NCI-H128 (cell line): ENCODE measurements at regions not wholly inside any gene's neighbourhood (a gene's known extent, or its start where the extent isn't known, plus 50 kb on each side); places are given as distances from the start of the nearest gene placed in this dataset.
"Not testable (repeated sequence)": the region's sequence is repeated elsewhere in the genome, so short reads cannot be mapped to it uniquely, and the experiment has no call there.

Source experiments
- DNase-seq: peaks from one replicate; lab custom pipeline; 2025; ENCODE audit not compliant: unreplicated experiment; lab: John Stamatoyannopoulos, UW

DNA sequence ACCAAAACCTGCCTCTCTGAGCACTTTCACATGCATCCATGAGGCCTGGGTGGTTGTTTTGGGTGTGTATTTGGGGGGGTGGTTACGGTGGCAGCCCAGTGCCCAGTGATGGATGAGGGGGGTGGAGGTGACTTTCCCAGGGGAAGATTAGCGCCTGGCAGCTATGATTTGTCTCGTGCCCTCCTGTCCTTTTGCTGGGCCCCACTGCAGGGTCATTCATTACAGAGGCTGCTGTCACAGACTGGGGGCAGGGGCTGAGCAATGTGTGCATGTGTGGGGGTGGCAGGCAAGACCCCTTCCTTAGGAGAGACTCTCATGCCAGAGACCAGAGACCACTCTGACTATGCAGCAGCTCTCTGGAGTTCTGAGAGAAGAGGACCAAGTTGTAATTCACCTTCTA, 93.7 kb downstream of the MRM1 start:
- no peak for DNase-seq

DNA sequence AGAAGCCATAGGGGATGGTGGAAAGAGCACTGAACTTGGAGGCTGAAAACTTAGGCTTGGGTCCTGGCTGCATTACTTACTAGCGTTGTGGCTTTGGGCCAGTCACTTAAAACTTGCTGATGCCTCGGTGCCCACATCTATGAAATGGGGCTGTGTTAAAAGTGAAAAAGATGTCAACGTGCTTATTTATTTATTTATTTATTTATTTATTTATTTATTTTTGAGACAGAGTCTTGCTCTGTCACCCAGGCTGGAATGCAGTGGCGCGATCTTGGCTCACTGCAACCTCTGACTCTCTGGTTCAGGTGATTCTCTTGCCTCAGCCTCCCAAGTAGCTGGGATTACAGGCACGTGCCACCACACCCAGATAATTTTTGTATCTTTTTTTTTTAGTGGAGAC, 94.3 kb downstream of the MRM1 start:
- not testable (repeated sequence) for DNase-seq

DNA sequence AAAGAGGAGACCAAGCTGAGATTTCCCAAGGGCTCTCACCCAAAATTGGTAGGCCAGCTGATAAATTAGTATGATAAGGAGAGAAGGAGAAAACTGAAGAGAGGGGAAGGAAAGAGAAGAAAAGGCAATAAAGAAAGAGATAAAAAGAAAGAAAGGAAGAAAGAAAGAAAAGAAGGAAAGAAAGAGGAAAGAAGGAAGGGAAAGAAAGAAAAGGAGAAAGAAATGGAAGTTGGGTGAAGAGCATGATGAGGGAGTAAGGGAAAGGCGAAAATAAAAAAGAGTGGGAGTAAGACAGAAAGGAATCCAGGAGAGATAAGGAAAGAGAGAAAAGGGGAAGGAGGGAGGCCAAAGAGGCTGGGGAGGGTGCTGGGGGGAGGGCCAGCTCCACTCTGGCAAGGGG, 95.4 kb downstream of the MRM1 start:
- DNase-seq: no peak

DNA sequence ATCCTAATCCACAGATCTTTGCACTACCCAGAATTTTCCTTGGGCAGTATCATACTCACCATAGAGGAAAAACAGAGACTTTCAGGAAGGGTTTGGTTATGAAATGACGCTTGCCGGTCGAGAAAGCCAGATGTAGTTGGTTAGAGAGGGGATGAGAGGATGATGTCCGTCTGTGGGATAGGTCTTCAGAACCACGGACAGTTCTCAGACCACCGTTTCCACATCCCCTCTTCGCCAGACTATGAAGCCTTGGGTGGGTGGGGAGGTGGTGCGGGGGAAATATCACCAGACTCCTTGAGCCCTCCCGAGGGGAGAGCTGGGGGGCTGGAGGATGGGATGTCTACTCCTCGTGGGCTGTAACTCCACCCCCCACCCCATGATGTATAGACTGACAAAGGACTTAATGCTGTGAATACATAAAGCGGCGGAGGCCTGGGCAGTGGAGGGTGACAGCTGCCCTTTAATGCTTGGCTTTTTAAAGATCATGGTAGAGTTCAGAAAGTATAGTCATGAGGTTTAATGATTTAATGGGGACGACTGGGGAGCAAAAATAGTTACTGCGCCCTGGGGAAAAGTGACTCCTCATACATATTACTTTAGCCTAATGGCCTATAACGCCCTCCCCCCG, 96.6 kb downstream of the MRM1 start:
- no peak for DNase-seq

DNA sequence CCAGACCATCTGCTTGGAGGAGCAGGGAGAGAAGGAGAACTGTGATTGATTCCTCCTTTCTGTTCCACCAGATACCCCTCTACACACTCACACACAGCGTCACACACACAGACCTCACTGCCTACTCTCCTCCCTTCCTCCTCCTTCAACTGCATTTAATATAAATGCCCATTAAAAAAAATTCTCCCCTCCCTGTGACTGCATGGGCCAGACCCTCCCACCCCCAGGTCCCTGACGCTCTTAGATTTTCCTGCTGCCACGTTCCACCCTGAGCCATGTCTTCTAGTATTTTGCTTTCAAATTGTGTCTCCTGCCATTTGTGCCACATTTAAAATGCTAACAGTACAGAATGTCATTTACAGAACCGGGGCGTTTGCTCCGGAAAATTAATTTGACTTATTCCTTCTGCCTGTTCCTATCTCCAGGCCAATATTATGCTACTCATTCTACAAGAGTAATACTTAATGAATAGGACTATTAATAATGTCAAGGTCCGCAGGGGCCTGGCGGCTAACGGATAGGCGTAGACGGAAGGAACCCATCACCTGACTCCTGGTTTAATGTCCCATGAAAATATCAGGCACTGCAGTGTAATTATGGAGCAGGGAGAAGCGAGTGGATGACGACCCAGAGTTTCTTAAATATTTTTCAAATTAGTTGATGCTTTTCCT, 100.2 kb downstream of the MRM1 start:
- no peak for DNase-seq

DNA sequence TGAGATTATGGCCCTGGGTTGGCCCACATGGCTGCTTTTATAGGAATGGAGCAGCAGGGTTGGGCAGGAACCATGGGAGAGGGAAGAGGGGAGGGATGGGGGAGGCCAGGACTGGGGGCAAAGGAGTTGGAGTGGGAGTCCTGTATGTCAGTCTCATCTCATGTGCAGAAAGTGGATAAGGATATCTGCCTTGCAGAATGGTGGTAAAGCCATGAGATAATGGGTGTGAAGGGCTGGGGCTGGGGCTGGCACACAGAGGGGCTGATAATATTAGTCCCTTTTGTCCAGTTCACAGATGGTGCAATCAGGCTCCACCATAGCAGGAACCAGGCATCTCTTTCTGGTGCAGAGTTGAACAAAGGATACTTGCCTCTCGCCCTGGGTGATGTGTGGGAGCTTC, 101.3 kb downstream of the MRM1 start:
- no peak for DNase-seq

DNA sequence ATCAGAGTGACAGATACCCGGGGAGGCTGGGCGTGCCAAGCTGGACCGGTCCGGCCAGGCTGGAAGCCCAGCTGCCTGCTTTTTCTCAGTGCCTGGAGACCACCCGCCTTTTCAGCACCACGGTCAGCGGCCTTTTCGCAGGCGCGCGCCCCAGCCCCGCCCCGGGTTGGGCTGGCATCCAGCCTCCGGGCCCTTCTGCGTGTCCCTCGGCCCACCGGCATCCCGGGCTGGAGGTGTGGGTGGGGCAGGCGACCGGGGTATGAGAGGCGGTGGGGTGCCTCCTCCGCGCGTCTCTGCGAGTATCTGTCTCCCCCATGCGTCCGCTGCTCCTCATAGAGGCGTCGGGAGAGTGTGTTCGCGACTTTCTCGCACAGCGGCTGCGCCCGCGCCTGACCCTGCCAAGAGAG, 102.5 kb downstream of the MRM1 start:
- no peak for DNase-seq

DNA sequence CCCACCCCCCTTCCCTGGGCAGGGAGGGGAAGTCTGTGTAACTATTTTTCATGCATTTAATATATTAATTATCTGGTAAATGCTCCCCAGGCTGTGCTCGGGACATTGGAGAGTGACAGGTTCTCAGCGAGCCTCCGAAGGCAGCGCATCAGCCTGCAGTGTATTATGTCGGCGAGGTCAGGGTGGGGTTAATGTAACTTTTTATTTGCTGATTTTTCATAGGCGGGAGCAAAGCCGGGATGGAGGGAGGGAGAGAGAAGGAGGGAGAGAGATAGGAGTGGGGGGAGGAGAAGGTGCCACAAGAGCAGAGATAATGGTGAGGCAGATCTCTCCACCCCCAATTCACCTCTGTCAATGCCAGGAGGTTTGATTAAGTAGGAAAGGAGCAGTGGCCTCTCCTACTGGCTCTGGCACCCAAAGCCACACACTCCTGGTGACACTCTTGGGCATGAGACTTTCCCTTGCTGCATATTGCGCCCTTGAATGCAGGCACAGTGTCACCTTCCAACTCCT, 104.0 kb downstream of the MRM1 start:
- no peak for DNase-seq

DNA sequence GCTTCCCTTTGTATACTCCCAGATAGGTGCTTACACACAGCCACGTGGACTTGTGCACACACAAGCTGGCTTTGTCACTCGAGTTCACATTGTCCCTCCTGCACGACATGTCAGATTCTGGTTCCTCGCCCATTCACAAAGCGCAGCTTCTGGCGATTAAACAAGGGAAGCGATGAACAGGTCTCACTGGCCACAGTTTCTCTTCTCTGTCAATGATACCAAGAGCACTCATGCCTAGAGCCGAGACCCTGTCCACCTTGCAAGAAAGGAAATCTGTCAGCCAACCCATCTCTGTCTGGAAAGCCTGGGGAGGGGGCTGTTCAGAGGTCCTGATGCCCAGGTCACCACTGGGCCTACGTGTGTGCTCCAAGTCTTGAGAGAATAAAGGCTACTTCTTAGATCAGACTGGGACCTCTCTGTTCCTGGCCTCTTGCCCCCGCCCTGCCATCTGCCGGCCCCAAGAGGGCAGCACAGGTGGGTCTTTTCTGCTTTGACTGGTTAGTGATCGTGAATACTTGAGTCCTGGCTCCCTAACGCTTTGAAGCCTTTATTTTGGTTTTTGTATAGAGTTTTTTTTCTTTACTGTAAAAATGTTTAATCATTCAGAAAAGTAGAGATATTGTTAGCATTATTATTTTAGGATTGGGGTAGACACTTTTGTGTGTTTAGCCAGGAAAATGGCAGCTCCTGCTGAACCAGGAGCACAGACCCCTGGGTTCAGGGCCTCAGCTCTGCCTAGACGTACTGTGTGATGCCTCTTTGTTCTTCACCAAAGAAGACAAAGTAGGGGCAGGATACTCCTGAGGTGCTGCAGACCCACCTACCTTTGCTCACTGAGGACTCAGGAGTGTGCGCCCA, 104.7 kb downstream of the MRM1 start:
- DNase-seq: peak; percentile 13

DNA sequence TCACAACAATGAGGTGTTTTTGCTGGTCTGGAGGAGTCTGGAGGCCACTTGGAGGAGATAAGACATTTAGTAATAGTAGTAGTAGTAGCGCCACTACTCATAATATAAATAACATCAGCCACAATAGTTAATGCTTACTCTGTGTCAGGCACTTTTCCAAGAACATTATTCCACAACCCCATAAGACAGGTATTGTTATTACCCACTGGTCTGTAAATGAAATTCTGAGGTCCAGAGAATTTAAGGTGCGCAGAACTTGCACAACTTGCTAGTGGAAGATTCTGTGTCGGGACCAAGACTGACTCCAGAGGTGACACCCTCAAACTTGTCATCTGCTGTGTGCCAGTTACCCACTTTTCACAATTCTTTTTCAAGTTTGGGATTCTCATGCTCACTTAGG, 106.5 kb downstream of the MRM1 start:
- DNase-seq: no peak

DNA sequence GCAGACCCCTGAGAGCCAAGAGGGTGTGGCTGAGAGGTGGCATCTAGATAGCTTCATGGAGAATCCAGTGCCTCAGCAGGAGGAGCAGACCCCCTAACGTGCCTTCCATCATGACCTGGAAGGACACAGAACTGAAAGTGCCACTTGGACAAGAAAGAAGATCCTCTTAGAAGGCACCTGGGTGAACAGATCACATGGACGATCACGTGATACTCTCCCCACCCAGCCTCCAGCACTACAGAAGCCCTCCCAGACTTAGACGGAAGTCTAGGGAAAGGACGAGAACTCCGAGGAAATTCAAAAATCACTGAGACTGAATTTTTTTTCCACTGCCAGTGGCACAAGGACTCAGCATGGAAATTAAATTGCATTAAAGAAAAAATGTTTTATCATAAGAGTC, 113.4 kb downstream of the MRM1 start:
- DNase-seq: no peak

DNA sequence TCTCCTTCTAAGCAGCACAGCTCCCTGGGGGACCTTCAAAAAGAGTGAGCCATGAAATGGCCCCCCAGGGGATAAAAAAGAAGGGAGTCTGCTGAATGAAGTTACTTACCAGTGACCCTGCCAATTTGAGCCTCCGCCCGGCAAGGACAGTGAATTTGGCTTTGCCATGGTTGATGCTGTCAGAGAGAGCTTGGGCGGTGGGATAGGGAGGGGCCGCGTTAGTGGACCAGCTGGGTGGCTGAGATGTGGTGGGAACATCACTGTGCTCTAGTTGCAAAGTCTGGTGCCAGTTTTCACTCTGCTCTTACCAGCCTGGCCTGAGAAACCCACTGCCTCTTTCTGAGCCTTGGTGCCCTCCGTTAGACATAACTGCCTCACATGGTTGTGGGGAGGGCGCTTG, 114.6 kb downstream of the MRM1 start:
- DNase-seq: no peak

DNA sequence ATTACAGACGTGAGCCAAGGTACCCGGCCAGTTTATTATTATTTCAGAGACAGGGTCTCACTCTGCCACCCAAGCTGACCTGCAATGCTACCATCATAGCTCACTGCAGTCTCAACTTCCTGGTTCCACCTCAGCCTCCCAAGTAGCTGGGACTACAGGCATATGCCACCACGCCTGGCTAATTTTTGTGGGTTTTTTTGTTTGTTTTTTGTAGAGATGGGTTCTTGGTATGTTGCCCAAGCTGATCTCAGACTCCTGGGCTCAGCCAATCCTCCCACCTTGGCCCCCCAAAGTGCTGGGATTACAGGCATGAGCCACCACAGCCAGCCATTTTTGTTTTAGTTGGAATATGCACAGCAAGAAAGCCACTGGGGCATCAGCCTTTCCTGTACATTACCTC, 115.7 kb downstream of the MRM1 start:
- no peak for DNase-seq

DNA sequence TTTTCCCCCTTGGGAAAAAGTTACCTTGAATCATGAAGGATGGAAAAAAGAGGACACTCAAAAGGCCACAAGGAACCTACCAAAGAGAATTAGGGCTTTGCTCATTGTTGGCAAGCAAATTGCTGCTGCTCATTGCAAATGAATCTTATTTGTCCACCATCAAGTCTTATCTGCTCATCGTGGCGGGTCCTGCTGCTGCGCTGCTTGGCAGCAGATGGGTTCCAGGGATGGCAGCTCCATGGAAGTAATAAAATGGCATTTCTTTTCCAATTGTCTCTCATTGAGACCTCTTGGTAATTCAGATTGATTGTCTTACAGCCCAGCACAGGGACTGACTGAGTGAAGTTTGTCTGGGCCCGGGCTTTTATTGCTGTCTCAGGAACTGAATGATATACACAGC, 118.7 kb downstream of the MRM1 start:
- no peak for DNase-seq

DNA sequence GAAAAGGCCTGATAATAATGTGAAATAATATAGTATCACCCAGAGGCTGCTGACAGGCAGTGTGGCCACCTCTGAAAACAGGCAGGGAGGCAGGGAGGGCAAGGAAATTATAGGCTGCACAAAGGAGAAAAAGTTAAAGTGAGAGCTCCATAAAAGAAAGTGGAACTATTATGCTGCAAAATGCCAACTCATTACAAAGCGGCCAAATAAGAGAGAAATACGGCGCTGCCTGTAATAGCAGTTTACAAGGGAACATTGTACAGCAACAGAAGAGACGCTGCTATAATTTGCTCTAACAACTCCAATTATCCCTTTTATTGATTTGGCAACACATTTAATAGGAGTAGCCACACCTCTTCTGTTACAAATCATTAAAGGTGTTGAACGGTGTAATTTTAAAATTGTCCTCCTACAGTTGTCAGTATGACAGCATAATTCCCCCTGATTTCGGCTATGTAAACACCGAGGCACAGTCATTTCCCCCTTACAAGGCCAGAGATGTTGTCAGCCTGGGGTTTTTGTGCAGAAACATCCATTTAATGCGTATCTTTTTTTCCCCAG, 120.3 kb downstream of the MRM1 start:
- no peak for DNase-seq

DNA sequence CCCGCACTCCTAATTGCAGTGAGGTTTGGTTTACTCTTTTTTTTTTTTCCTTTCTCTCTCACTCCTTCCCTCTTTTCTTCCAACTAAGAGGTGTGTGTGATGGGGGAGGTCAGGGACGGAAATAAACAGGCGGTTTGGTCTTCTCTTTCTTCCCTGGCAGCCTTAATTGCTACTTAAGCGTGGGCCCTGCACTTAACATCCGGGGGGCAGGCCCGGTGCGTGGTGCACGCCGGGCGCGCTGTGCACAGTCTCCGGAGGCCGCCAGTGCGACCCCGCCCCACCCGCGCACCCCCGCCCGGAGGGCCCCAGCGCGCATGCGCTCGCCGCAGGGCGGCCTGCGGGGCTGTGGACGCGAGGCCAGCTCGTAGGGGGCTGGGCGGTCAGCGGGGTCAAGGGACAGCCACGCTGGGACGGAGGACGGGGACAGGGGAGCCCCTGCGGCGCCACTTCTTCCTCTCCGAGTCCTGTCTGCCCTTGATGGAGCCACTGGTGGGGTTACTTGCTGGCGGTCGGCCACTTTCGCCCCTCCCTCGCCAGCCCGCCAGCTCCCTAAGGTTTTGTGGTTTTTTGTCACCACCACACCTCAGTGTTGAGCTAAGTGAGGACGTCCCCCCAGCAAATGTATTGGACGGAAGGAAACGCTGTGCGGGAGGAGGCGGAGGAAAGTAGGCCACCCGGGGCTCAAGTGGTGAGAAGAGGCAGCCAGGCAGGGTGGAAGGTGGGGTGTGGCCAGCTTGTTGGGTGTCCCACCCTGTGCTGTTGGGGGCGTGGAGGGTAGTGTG, 120.9 kb downstream of the MRM1 start:
- peak; percentile 19 for DNase-seq

DNA sequence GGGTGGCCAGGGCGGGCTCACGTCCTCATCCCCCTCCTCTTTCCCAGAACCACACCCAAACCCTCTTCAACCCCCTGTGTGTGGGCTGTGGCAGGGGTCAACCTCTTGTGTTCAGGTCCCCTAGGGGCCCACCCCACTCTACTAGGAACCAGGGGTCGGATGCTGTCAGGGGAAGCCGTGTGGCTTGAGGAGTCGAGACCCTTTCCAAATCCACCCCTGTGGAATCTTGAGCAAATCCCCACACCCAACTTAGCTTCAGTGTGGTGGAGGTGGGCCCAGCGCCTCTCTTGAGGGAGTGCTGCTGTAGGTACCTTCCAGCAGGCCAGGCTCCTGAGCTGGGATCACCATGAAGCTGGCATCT, 121.5 kb downstream of the MRM1 start:
- DNase-seq: no peak

DNA sequence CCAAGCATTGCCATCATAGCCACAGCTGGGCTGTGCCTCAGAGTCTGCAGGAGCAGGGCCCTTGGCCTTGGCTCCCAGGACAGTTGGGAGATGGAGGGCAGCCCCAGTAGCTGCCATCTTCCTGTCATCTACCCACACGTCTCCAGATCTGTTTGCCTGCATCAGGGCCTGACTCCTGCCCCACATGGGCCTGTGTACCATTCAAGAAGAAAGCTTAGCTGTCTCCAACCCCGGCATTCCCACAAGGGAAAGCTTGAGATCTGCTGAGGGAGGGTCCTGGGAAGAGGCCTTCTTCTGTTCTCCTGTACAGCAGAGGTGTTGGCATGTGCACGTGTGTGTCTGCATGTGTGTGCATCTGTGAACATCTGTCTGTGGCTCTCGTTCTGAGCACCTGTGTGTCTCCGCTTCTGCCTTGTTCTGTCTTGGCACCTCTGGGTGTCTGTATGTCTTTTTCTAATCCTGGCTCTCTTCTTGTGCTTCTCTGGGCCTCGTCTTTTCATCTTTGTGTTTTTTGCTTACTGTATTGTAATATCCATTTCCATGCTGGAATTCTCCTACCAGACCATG, 122.2 kb downstream of the MRM1 start:
- DNase-seq: no peak

DNA sequence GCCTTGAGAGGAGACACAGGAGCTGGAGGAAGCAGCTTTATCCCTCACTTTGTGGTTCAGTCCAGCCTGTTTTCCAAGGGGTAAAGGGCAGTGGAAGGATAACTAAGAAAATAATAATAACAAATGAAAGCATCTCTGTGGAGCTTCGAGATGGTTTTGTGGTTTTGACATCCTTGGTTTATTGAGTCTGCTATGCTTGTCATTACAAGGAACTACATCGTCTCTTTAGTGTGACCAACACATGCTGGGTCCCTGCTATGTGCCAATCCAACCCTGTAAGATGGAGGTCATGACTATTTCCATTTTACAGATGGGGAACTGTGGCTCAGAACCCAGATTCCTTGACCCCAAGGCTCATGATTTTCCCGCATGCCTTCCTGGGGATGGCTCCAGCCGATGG, 124.8 kb downstream of the MRM1 start:
- no peak for DNase-seq

DNA sequence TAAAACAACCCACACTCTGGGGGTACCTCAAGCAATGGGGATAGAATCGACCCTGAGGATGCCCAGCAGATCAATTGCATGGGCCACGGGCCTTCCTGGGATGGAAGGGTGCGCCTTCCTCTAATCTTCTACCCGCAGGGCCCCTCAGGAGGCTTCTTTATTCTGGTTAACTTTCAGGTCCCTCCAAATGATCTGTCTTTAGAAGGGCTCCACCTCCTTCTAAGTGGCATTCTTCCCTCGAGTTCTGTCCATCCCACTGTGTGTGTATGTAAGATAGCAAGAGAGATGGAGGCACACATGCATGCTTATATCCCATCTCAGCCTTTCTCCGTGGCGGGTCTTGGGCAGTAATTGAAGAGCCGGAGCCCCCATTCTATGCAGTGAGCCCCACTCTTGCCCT, 125.7 kb downstream of the MRM1 start:
- DNase-seq: no peak

DNA sequence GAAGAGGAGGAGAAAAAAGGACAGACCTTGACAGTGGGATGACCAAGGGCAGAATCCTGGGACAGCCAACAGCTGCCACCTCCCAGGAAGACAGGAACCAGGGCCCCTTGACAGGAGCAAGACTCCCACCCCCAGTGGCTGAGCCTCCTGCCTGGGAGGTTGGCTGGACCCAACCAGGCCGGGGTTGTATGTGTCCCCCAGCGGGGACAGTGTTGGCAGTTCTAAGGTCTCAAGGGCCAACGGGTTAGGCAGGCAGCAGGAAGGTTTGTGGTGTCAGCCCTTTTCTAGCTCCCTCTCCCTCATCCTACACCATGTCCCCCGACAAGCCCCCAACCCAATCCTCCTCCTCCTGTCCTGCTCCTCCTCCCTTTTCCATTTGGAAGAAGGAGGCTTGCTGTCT, 126.2 kb downstream of the MRM1 start:
- no peak for DNase-seq
